ENCODE measurements at regions not wholly inside any gene's neighbourhood (a gene's known extent, or its start where the extent isn't known, plus 50 kb on each side); places are given as distances from the start of the nearest gene placed in this dataset.

GRCh38 chr17:28267720-28268609 is 51.0 kb upstream of the TMEM97 start:
- Histone ChIP-seq H3K27ac (replicated peaks) (no peak overlapping the region), H3K4me3 (replicated peaks; ENCODE audit: insufficient read depth, low read length) (no peak overlapping the region), H3K27me3 (ENCODE audit: insufficient read depth, poor library complexity, severe bottlenecking) (no peaks in the 10 kb centered on the region)
- TF ChIP-seq REST (IDR thresholded peaks at IDR 0.05; ENCODE audit: insufficient replicate concordance, low read depth) (no peak), CTCF (IDR thresholded peaks at IDR 0.05; ENCODE audit: insufficient read depth, low read length) (no peak), GABPA (IDR thresholded peaks at IDR 0.05; ENCODE audit: low read depth) (no peak), SPI1 (IDR thresholded peaks at IDR 0.05; ENCODE audit: borderline replicate concordance, low read depth) (no peak), POLR2AphosphoS5 (IDR thresholded peaks at IDR 0.05; ENCODE audit: low read depth) (no peak)
- DNase-seq (ENCODE audit: low read depth in 1 of 2, low spot score in 1 of 2) = no peak

GRCh38 chr17:28268610-28269313 is 50.2 kb upstream of the TMEM97 start:
- TF ChIP-seq REST (IDR thresholded peaks at IDR 0.05; ENCODE audit: insufficient replicate concordance, low read depth) = no peak
- TF ChIP-seq CTCF (IDR thresholded peaks at IDR 0.05; ENCODE audit: insufficient read depth, low read length) = no peak
- TF ChIP-seq POLR2AphosphoS5 (IDR thresholded peaks at IDR 0.05; ENCODE audit: low read depth) = no peak
- no peak for TF ChIP-seq GABPA (IDR thresholded peaks at IDR 0.05; ENCODE audit: low read depth)
- TF ChIP-seq SPI1 (IDR thresholded peaks at IDR 0.05; ENCODE audit: borderline replicate concordance, low read depth) = no peak
- no peak overlapping the region for H3K27ac ChIP-seq (replicated peaks)
- H3K27me3 ChIP-seq (ENCODE audit: insufficient read depth, poor library complexity, severe bottlenecking) = no peaks in the 10 kb centered on the region
- no peak for DNase-seq (ENCODE audit: low read depth in 1 of 2, low spot score in 1 of 2)
- no peak overlapping the region for H3K4me3 ChIP-seq (replicated peaks; ENCODE audit: insufficient read depth, low read length)

Data from HL-60 (cell line).